HG03460 (cell line): ENCODE measurements at regions not wholly inside any gene's neighbourhood (a gene's known extent, or its start where the extent isn't known, plus 50 kb on each side); places are given as distances from the start of the nearest gene placed in this dataset.

ENCODE experiments used
- ATAC-seq: cut with Tn5 transposase; IDR thresholded peaks from one replicate; pipeline ENCODE4 v1.9.1; 2021; ENCODE audit not compliant: unreplicated experiment

DNA sequence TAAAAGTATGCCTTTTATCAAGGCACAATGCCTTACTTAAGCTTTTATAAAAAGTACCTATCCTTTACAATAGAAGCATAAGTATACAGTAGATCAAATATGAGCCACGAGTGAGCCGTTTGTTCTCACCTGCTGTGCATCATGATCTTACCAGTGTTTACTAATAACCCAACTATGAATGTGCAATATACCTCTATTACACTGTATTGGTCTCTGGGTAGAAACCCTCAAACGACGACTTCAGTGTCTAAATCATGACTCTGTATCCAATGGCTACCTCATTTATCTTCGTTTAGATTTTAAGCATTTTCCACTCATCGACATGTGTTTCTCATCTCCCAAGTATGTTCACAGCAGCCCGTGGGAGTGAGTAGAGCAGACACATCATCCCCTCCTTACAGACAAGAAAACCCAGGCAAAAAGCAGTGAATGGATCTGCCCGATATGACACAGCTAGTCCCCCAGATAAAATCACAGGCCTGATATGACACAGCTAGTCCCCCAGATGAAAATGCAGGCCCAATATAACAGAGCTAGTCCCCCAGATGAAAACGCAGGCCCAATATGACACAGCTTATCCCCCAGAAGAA, 279.8 kb downstream of the TNS1 start:
- no peak for ATAC-seq

DNA sequence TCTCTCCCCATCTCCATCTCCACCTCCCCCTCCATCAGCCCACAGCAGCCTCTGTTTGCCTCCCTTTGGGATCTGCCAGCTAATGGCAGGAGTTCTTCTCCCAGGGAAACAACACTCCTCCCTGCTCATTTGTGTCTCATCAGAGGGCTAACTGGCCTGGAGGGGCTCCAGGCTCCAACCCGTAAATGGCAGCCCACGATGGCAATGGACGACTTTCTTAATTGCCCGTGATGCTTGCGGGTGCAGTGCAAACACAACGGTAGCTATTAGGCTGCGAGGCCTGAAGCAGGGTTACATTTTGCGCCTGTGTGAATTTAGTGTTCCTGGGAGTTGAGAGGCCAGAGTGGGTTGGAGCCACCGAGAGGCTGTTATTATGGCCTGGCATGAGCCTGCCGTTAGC, 285.1 kb downstream of the TNS1 start:
- no peak for ATAC-seq

GRCh38 chr2:217715484-217715883, 287.3 kb downstream of the TNS1 start:
- no peak for ATAC-seq

- ATAC-seq = no peak
These were observed 288.5 kb downstream of the TNS1 start for GRCh38 chr2:217714287-217714751.

DNA sequence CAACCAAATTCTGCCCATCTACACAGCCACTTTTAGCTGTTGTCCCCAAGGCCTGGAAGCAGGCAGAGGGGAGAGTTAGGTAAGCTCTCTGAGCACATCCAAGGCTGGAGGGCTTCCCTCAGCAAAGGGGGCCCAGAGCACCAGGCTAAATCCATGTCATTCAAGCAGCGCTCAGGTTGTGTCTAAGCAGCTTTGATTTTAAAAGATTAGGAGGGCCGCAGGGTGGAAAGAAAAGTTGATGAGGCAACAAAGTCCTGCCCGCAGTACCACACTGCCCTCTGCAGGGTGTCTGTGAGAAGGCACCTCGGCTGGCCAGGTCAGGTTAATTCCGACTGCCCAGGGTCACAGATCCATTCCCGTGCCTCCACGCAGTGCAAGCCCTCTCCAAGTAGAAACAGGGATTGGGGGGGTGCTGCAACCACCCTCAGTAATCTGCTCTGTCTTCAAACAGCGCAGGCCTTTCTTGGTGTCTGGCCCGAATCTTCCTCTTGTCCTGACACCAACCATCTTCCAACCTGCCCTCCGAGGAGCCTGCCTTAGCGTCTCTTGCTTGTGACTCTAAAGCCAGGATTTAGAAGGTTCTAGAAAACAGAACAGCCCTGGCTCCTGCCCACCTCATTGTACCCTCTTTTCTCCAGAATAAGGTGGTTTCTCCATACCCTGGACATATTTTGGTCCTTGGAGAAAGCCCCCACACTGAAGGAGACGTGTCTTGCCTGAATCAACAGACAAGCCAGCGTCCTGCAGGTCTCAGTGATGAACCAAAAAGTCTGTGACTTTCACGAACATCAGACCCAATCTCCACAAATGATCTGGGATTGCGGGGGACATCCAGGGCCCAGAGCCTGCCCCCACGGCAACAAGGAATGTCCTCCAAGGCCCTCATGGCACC, 289.2 kb downstream of the TNS1 start:
- ATAC-seq = no peak

DNA sequence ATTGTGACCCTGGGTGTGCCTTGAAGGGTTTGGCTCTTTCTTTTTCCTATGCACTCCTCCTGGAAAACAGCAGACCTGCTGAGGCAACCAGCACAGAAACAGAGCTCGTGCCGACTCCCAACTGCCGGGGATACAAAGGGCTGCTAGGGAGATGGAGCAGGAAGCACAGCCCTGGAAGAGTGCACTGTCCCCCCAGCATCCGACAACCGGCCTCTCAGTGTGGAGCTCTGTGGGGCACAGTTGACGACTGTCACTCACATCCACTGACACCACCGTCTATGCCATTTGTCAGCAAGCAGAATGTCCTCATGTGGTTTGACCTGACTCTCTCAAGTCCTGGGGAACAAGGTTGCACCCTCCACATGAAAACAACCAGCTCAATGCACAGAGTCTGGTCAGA, 290.4 kb downstream of the TNS1 start:
- no peak for ATAC-seq

DNA sequence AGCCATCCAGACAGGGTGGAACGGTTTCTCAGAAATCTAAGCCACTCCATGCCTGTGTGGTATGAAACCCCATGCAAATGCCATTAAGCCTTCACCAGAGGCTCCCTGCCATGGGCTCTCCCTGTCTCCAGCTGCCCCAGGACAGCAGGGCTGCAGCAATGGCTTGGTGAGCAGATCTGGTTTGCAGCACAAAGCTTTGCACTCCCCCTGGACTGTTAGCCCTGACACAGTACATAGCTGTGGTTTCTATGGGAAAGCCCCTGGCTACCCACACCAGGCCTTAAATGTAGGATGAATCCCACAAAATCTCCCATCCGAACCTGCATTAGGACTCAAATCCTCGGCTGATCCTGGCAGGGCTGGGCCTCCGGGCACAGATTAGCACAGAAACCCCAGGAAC, 291.6 kb downstream of the TNS1 start:
- ATAC-seq = no peak

- no peak for ATAC-seq
These were observed 292.5 kb downstream of the TNS1 start for GRCh38 chr2:217710211-217710765.

GRCh38 chr2:217709478-217710210, 293.2 kb downstream of the TNS1 start:
- no peak for ATAC-seq

GRCh38 chr2:217707131-217707611, 295.6 kb downstream of the TNS1 start:
- ATAC-seq = no peak

GRCh38 chr2:217706513-217706912, 296.3 kb downstream of the TNS1 start:
- no peak for ATAC-seq

- ATAC-seq = no peak
These were observed 296.7 kb downstream of the TNS1 start for GRCh38 chr2:217706095-217706494.

DNA sequence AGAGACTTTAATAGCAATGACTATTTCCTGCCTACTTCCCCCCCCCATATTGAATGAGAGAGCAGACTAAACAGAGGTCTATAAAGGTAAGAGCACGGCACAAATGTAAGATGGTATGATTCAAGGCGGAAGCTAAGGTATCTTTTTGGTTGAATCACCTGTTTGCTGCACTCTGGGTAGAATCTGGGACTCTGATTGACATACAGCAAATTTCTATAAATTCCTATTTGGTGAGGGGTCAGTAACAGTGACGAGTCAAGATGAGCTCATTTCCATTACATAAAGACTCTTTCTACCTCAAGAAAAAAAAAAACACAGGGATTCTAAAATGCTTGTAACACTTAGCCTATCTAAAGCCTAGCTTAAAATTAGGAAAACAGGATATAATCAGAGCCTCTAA, 297.3 kb downstream of the TNS1 start:
- ATAC-seq = no peak

GRCh38 chr2:217703999-217704398, 298.8 kb downstream of the TNS1 start:
- ATAC-seq = no peak

DNA sequence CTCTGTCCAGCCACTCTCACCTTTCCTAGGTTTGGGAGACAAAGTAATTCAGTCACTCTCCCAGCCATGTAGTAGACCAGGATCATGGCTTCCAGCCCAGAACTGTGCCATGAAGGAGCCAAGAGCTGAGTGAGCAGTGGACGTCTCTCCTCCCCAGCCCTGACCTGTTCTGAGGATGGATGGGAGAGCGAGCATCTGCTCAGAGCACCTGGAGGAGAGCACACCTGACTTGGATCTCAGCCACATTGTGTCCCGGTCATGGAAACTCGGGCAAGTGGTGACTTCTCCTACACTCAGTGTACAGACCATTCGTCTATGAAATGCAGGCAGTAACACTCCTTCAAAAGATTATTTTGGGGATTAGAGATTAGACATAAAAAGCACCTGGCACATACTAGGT, 299.7 kb downstream of the TNS1 start:
- ATAC-seq = no peak

- ATAC-seq = no peak
These were observed 301.2 kb downstream of the TNS1 start for GRCh38 chr2:217701622-217702021.

GRCh38 chr2:217698691-217699090, 304.1 kb downstream of the TNS1 start:
- no peak for ATAC-seq

DNA sequence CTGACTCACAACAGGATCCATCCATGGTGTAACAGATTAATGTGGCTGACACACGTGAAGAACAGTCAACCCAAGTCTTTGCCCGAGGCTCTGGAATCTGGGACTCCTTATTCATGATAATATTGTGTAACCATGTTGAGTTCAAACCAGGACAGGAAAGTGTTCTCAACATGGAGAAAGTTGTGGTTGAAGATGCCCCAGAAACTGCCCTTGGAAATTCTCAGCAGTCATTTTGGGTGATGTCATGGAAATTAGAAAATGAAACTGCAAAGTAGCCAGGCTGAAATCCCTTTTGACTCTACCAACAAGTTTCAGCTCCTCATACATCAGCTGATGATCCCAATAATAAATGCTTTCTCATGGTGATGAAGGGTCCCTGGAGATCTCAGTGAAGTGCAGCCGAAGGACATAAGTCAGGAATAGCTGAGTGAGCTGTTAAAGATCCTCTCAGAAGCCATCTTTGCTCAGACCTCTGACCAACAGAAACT, 307.7 kb downstream of the TNS1 start:
- no peak for ATAC-seq

- ATAC-seq = no peak
These were observed 308.5 kb downstream of the TNS1 start for GRCh38 chr2:217694291-217694690.

DNA sequence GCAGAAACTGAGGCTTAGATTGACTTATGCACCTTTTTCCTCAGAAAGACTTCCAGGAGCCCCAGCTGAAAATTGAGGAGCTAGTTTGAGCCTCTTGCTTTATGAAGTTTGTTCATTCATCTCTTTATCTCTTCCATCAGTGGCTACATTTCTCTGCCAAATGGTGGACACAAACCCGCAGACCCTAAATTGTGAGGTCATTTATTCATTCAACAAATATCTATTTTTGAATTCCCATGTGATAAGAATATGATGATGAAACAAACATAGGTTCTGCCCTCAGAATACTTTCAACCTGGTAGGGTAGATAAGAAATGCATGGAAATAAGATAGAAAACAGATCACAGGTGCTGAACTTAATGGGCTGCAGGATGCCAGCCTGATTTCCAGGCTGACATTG, 309.4 kb downstream of the TNS1 start:
- no peak for ATAC-seq
